GM10266 (cell line): ENCODE measurements at regions not wholly inside any gene's neighbourhood (a gene's known extent, or its start where the extent isn't known, plus 50 kb on each side); places are given as distances from the start of the nearest gene placed in this dataset.

Experiments used
- DNase-seq: peaks from one replicate; pipeline ENCODE4 v3.0.0; 2012; ENCODE audit errors: extremely low spot score
- TF ChIP-seq, protein P1 (sequence below): IDR thresholded peaks from 2 replicates; pipeline ENCODE4 v1.5.1; 2012; ENCODE audit warnings: mild to moderate bottlenecking, low read depth; ENCODE audit not compliant: control insufficient read depth, insufficient read depth; ENCODE audit errors: missing control alignments

DNA sequence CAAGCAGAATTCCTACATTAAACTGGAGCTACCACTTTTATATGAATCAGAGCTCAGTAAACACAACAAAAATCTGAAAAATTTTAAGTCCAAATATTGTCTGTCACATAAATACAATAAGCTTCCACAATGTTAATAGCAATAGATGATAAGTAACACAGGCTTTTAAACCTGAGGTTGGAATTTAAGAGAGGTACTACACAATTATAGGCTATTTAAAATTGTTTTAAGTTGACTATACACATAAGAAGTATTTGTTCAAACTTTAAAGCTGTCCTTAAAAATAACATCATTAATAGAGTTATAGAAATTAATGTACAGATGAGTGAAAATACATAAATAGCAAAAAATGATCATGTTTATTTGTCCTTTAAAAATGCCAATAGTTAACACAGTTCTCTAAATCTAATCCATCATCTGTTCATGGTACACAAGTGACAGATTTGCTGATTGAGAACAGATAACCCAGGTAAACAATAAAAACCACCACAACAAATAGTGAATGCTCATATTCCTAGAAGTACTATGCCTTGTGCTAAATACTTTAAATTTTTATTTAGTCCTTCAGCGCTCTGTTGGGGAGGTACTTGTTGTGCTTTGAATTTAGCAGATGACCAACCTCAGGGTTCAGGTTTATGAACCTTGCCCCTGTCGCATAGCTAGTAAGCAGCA, 382.3 kb upstream of the ID4 start:
- TF ChIP-seq, protein P1, sequence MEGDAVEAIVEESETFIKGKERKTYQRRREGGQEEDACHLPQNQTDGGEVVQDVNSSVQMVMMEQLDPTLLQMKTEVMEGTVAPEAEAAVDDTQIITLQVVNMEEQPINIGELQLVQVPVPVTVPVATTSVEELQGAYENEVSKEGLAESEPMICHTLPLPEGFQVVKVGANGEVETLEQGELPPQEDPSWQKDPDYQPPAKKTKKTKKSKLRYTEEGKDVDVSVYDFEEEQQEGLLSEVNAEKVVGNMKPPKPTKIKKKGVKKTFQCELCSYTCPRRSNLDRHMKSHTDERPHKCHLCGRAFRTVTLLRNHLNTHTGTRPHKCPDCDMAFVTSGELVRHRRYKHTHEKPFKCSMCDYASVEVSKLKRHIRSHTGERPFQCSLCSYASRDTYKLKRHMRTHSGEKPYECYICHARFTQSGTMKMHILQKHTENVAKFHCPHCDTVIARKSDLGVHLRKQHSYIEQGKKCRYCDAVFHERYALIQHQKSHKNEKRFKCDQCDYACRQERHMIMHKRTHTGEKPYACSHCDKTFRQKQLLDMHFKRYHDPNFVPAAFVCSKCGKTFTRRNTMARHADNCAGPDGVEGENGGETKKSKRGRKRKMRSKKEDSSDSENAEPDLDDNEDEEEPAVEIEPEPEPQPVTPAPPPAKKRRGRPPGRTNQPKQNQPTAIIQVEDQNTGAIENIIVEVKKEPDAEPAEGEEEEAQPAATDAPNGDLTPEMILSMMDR: no peak

DNA sequence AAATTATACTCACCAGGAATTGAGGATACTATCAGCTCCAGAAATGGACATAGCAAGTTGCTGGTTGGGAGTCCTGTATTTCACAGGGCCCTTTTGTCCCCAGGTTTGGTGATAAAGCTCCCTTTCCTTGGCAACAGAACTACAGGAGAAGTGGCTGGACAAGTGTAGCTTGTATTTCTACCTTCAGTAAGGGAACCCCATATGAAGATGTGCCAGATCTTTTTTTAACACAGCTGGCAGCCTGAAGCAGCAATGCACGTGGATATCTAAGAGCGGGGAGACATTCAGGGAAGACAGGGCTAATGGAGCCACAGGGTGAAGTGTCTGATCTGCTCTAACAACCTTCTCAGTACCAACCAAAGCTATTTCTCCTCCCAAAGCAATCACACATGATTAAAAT, 373.9 kb upstream of the ID4 start:
- TF ChIP-seq, protein P1: no peak
- DNase-seq: no peak

More for the DNA sequence above, 382.3 kb upstream of the ID4 start:
- no peak for DNase-seq

DNA sequence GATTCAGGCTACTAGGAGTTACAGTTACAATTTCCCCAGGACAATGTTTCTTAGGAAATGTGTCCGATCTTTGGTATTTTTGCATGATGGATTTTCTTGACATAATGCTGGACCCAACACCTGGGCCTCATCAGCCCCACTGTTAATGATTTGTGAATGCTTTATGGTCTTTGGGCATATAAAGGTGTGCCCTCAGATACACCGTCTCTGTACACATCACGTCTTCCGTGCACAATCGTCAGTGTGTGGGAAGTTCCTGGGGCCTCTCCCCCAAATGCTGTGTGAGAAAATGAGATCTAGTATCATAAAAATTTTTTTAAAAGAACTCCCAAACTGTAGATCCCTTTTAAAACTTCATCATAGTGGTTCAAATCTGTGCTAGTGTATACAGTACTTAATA, 373.2 kb upstream of the ID4 start:
- no peak for DNase-seq
- TF ChIP-seq, protein P1: no peak

DNA sequence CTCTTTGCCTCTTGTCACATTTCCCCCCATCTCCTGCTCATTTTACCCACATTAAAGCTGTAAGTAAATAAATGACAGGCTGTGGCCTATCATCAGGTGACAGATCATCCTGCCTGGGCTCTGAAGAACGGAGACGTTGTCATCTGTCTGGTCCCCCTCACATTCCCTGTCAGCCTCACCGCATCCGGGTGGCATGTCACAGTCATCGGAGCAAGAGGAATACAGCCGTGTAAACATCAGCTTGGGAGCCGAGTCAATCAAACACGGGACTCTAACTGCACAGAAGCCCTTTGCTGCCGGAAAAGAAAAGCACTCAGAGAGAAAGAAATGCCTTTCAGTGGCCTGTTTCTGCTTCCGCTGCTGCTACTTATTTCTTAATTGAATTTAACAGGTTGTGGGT, 371.9 kb upstream of the ID4 start:
- TF ChIP-seq, protein P1: no peak
- no peak for DNase-seq

DNA sequence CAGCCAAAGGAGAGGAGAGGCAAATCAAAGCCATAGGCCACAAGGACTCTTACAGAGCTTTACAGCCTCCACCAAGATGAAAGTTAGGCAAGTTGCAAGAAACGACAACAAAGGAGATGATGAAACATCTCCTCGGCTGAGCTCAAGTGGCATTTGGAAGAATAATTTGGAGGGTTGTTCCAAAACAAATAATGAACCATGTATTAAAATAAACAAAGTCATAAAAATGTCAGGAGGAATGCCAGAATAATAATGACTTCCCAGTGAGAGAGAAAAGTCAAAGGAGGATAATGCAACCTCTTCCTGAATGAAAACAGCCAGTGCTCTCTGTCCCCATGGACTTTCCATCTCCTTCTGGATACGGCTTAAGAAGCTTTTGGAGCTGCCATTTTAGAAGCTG, 371.4 kb upstream of the ID4 start:
- TF ChIP-seq, protein P1: no peak
- no peak for DNase-seq

DNA sequence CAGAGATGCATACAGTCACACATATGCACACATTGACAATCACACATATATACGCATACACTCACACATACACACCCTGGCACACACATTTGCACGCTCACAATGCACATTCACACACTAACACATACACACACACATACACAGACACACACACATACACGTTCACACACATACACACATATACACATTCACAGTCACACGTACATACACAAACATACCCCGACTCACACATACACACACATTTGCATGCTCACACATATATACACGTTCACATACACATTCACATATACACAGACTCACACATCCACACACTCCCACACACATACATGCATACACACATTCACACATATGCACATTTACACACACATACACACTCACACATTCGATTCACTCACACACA, 366.8 kb upstream of the ID4 start:
- DNase-seq: no peak
- TF ChIP-seq, protein P1: no peak

DNA sequence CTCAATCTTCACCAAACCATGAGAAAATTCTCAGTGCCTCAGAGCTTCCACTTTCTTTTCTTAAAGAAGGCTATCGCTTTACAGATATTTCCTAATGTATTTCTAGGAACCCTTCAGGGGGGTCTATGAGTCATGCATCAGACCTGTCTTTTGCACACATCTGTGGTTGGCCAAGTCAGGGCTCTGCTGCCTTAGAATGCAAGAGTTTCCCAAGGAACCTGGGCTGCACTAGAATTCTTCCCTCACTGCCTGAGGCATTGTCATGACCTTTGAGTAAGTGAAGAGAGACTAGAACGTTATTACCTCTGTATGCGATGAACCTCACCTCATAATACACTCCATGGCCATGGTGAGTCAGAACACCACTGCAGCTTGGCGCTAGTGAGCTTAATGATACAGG, 365.0 kb upstream of the ID4 start:
- DNase-seq: no peak
- TF ChIP-seq, protein P1: no peak
